Muscle layer of colon (tissue), 2 donors: ENCODE measurements at regions not wholly inside any gene's neighbourhood (a gene's known extent, or its start where the extent isn't known, plus 50 kb on each side); places are given as distances from the start of the nearest gene placed in this dataset.

ENCODE experiments used
- H3K27ac ChIP-seq: one replicate; pipeline ENCODE4 v1.7.0; 2013; ENCODE audit warnings: low read depth, mild to moderate bottlenecking, low read length, moderate library complexity
- H3K27me3 ChIP-seq, 2 donors: one replicate each; pipeline ENCODE4 v1.7.0; 2013; ENCODE audit warnings: low read length in 2 of 2, mild to moderate bottlenecking in 2 of 2; ENCODE audit not compliant: insufficient read depth in 2 of 2, control insufficient read depth in 1 of 2
- H3K36me3 ChIP-seq: one replicate; pipeline ENCODE4 v1.7.0; 2013; ENCODE audit warnings: mild to moderate bottlenecking, low read length; ENCODE audit not compliant: insufficient read depth
- H3K4me1 ChIP-seq: one replicate; pipeline ENCODE4 v1.7.0; 2013; ENCODE audit warnings: mild to moderate bottlenecking, low read length; ENCODE audit not compliant: insufficient read depth
- H3K4me3 ChIP-seq, 2 donors: one replicate each; pipeline ENCODE4 v1.7.0; 2013; ENCODE audit warnings: low read length in 2 of 2, low read depth in 1 of 2, mild to moderate bottlenecking in 1 of 2, moderate library complexity in 1 of 2
- H3K9ac ChIP-seq: one replicate; pipeline ENCODE4 v1.7.0; 2013; ENCODE audit warnings: low read length
- H3K9me3 ChIP-seq: one replicate; pipeline ENCODE4 v1.7.0; 2013; ENCODE audit warnings: mild to moderate bottlenecking, low read length
- donor health status: abdominal sarcoma.
- donor health status: Adenocarcinoma of cecum.

- no peaks in the 10 kb centered on the region for H3K36me3 ChIP-seq
- peaks cover 12% of the 10 kb centered on the region for H3K4me1 ChIP-seq
- no peaks in the 10 kb centered on the region for H3K27me3 ChIP-seq
- peak overlapping the region in 1 of 2 donors; percentile 22 for H3K4me3 ChIP-seq
- no peak overlapping the region for H3K9ac ChIP-seq
- H3K9me3 ChIP-seq = no peaks in the 10 kb centered on the region
- H3K27ac ChIP-seq = no peak overlapping the region
These were observed 604.6 kb downstream of the LRRIQ3 start for GRCh38 chr1:73593364-73593763.

GRCh38 chr1:73587080-73587479 lies 610.9 kb downstream of the LRRIQ3 start:
- no peaks in the 10 kb centered on the region for H3K27me3 ChIP-seq
- no peak overlapping the region for H3K27ac ChIP-seq
- no peaks in the 10 kb centered on the region for H3K9me3 ChIP-seq
- H3K4me1 ChIP-seq = no peaks in the 10 kb centered on the region
- no peaks in the 10 kb centered on the region for H3K36me3 ChIP-seq
- no peak overlapping the region for H3K4me3 ChIP-seq
- H3K9ac ChIP-seq = no peak overlapping the region

- no peaks in the 10 kb centered on the region for H3K9me3 ChIP-seq
- H3K9ac ChIP-seq = no peak overlapping the region
- H3K4me1 ChIP-seq = no peaks in the 10 kb centered on the region
- no peaks in the 10 kb centered on the region for H3K27me3 ChIP-seq
- no peak overlapping the region for H3K4me3 ChIP-seq
- H3K36me3 ChIP-seq = no peaks in the 10 kb centered on the region
- no peak overlapping the region for H3K27ac ChIP-seq
These were observed 620.8 kb downstream of the LRRIQ3 start for GRCh38 chr1:73577206-73577605.

GRCh38 chr1:73576083-73576482 lies 621.9 kb downstream of the LRRIQ3 start:
- Histone ChIP-seq H3K4me1 (no peaks in the 10 kb centered on the region), H3K4me3 (no peak overlapping the region), H3K9me3 (no peaks in the 10 kb centered on the region), H3K36me3 (no peaks in the 10 kb centered on the region), H3K27ac (no peak overlapping the region), H3K27me3 (no peaks in the 10 kb centered on the region), H3K9ac (no peak overlapping the region)

- no peaks in the 10 kb centered on the region for H3K27me3 ChIP-seq
- H3K27ac ChIP-seq = no peak overlapping the region
- H3K9me3 ChIP-seq = no peaks in the 10 kb centered on the region
- H3K36me3 ChIP-seq = no peaks in the 10 kb centered on the region
- H3K4me3 ChIP-seq = no peak overlapping the region
- H3K4me1 ChIP-seq = no peaks in the 10 kb centered on the region
- H3K9ac ChIP-seq = no peak overlapping the region
These were observed 633.7 kb downstream of the LRRIQ3 start for GRCh38 chr1:73564294-73564693.

GRCh38 chr1:73556270-73556669 lies 641.7 kb downstream of the LRRIQ3 start:
- Histone ChIP-seq H3K4me3 (no peak overlapping the region), H3K27me3 (no peaks in the 10 kb centered on the region), H3K9me3 (no peaks in the 10 kb centered on the region), H3K4me1 (no peaks in the 10 kb centered on the region), H3K27ac (no peak overlapping the region), H3K9ac (no peak overlapping the region), H3K36me3 (no peaks in the 10 kb centered on the region)

GRCh38 chr1:73537400-73537799 lies 660.6 kb downstream of the LRRIQ3 start:
- Histone ChIP-seq H3K4me3 (no peak overlapping the region), H3K27ac (no peak overlapping the region), H3K9ac (no peak overlapping the region), H3K9me3 (no peaks in the 10 kb centered on the region), H3K27me3 (no peaks in the 10 kb centered on the region), H3K4me1 (no peaks in the 10 kb centered on the region), H3K36me3 (no peaks in the 10 kb centered on the region)

GRCh38 chr1:73517603-73518191 lies 680.3 kb downstream of the LRRIQ3 start:
- Histone ChIP-seq H3K27me3 (no peaks in the 10 kb centered on the region), H3K27ac (no peak overlapping the region), H3K9me3 (no peaks in the 10 kb centered on the region), H3K4me1 (no peaks in the 10 kb centered on the region), H3K36me3 (no peaks in the 10 kb centered on the region), H3K9ac (no peak overlapping the region), H3K4me3 (no peak overlapping the region)

- no peaks in the 10 kb centered on the region for H3K4me1 ChIP-seq
- no peak overlapping the region for H3K4me3 ChIP-seq
- H3K9ac ChIP-seq = no peak overlapping the region
- H3K9me3 ChIP-seq = no peaks in the 10 kb centered on the region
- H3K36me3 ChIP-seq = no peaks in the 10 kb centered on the region
- H3K27me3 ChIP-seq = no peaks in the 10 kb centered on the region
- no peak overlapping the region for H3K27ac ChIP-seq
These were observed 681.5 kb downstream of the LRRIQ3 start for GRCh38 chr1:73516451-73516850.

GRCh38 chr1:73511038-73511437 lies 686.9 kb downstream of the LRRIQ3 start:
- Histone ChIP-seq H3K27me3 (no peaks in the 10 kb centered on the region), H3K9me3 (no peaks in the 10 kb centered on the region), H3K4me1 (no peaks in the 10 kb centered on the region), H3K36me3 (no peaks in the 10 kb centered on the region), H3K27ac (no peak overlapping the region), H3K9ac (no peak overlapping the region), H3K4me3 (no peak overlapping the region)

- no peaks in the 10 kb centered on the region for H3K27me3 ChIP-seq
- no peak overlapping the region for H3K27ac ChIP-seq
- H3K4me3 ChIP-seq = no peak overlapping the region
- no peaks in the 10 kb centered on the region for H3K4me1 ChIP-seq
- H3K36me3 ChIP-seq = no peaks in the 10 kb centered on the region
- H3K9me3 ChIP-seq = no peaks in the 10 kb centered on the region
- H3K9ac ChIP-seq = no peak overlapping the region
These were observed 697.8 kb downstream of the LRRIQ3 start for GRCh38 chr1:73500154-73500553.

- Histone ChIP-seq H3K4me1 (no peaks in the 10 kb centered on the region), H3K36me3 (no peaks in the 10 kb centered on the region), H3K4me3 (no peak overlapping the region), H3K9ac (no peak overlapping the region), H3K27me3 (no peaks in the 10 kb centered on the region), H3K27ac (no peak overlapping the region), H3K9me3 (no peaks in the 10 kb centered on the region)
These were observed 698.3 kb downstream of the LRRIQ3 start for GRCh38 chr1:73499671-73500070.
